Effector memory CD8-positive, alpha-beta T cell (primary cell): ENCODE measurements at regions not wholly inside any gene's neighbourhood (a gene's known extent, or its start where the extent isn't known, plus 50 kb on each side); places are given as distances from the start of the nearest gene placed in this dataset.

ENCODE experiments used
- ATAC-seq: fragments of 150-1000 bp; cut with Tn5 transposase; replicated peaks from 2 replicates; pipeline ENCODE4 v1.10.0; 2021; ENCODE audit warnings: mild to moderate bottlenecking, moderate library complexity
- DNase-seq, 3 experiments: peaks; one replicate each; pipeline ENCODE4 v3.0.0; 2021
- H3K27ac Mint-ChIP-seq, 2 donors: one replicate each; pipeline ENCODE4 v1.8.0; 2022; ENCODE audit warnings: mild to moderate bottlenecking in 2 of 2, mixed read lengths in 2 of 2, moderate library complexity in 2 of 2
- H3K27me3 Mint-ChIP-seq, 2 donors: one replicate each; pipeline ENCODE4 v1.8.0; 2022; ENCODE audit warnings: mixed read lengths in 2 of 2
- H3K36me3 Mint-ChIP-seq: one replicate; pipeline ENCODE4 v1.8.0; 2022; ENCODE audit warnings: mild to moderate bottlenecking, moderate library complexity, mixed read lengths; ENCODE audit not compliant: insufficient read depth
- H3K4me1 Mint-ChIP-seq, 2 donors: one replicate each; pipeline ENCODE4 v1.8.0; 2022; ENCODE audit warnings: low read depth in 2 of 2, mixed read lengths in 2 of 2
- H3K4me3 Mint-ChIP-seq, 2 donors: one replicate each; pipeline ENCODE4 v1.8.0; 2022; ENCODE audit warnings: mild to moderate bottlenecking in 2 of 2, mixed read lengths in 2 of 2, moderate library complexity in 2 of 2
- H3K9me3 Mint-ChIP-seq, 2 donors: one replicate each; pipeline ENCODE4 v1.8.0; 2022; ENCODE audit warnings: mixed read lengths in 2 of 2

GRCh38 chr13:109666656-109667055 is 119.7 kb downstream of the IRS2 start:
- no peak overlapping the region for H3K4me3 Mint-ChIP-seq
- DNase-seq (no peak), ATAC-seq (no peak)
- no peaks in the 10 kb centered on the region for H3K36me3 Mint-ChIP-seq
- H3K4me1 Mint-ChIP-seq, result no peaks in the 10 kb centered on the region
- H3K27ac Mint-ChIP-seq, result no peak overlapping the region
- H3K9me3 Mint-ChIP-seq, result peaks cover 0 to 8% of the 10 kb centered on the region in 2 donors
- H3K27me3 Mint-ChIP-seq, result peaks cover 0 to 6% of the 10 kb centered on the region in 2 donors

- H3K4me1 Mint-ChIP-seq, result no peaks in the 10 kb centered on the region
- no peak overlapping the region for H3K27ac Mint-ChIP-seq
- no peak for ATAC-seq
- peaks cover 0 to 12% of the 10 kb centered on the region in 2 donors for H3K9me3 Mint-ChIP-seq
- H3K36me3 Mint-ChIP-seq, result no peaks in the 10 kb centered on the region
- DNase-seq, result no peak
- H3K4me3 Mint-ChIP-seq, result no peak overlapping the region
- H3K27me3 Mint-ChIP-seq, result peaks cover 0 to 13% of the 10 kb centered on the region in 2 donors
Observed at GRCh38 chr13:109665781-109666249, 120.6 kb downstream of the IRS2 start.

GRCh38 chr13:109665240-109665639 is 121.1 kb downstream of the IRS2 start:
- H3K27ac Mint-ChIP-seq, result no peak overlapping the region

GRCh38 chr13:109657395-109657794 is 129.0 kb downstream of the IRS2 start:
- ATAC-seq (no peak), DNase-seq (no peak)
- Mint-ChIP-seq H3K27me3 (peaks cover 0 to 13% of the 10 kb centered on the region in 2 donors), H3K27ac (no peak overlapping the region), H3K36me3 (peaks cover 3% of the 10 kb centered on the region), H3K9me3 (peaks cover 0 to 15% of the 10 kb centered on the region in 2 donors), H3K4me3 (no peak overlapping the region), H3K4me1 (no peaks in the 10 kb centered on the region)

More at GRCh38 chr13:109665240-109665639, 121.1 kb downstream of the IRS2 start:
- DNase-seq (no peak), ATAC-seq (no peak)
- peaks cover 0 to 12% of the 10 kb centered on the region in 2 donors for H3K9me3 Mint-ChIP-seq
- no peaks in the 10 kb centered on the region for H3K36me3 Mint-ChIP-seq
- no peak overlapping the region for H3K4me3 Mint-ChIP-seq
- H3K27me3 Mint-ChIP-seq, result peaks cover 0 to 13% of the 10 kb centered on the region in 2 donors
- no peaks in the 10 kb centered on the region for H3K4me1 Mint-ChIP-seq

- Mint-ChIP-seq H3K36me3 (peaks cover 3% of the 10 kb centered on the region), H3K27ac (no peak overlapping the region), H3K9me3 (peaks cover 0 to 8% of the 10 kb centered on the region in 2 donors), H3K4me1 (no peaks in the 10 kb centered on the region), H3K27me3 (peaks cover 0 to 3% of the 10 kb centered on the region in 2 donors), H3K4me3 (no peak overlapping the region)
- ATAC-seq (no peak), DNase-seq (no peak)
Observed at GRCh38 chr13:109656206-109656605, 130.2 kb downstream of the IRS2 start.

- no peaks in the 10 kb centered on the region for H3K4me1 Mint-ChIP-seq
- DNase-seq (no peak), ATAC-seq (no peak)
- no peak overlapping the region for H3K27ac Mint-ChIP-seq
- peaks cover 0 to 8% of the 10 kb centered on the region in 2 donors for H3K9me3 Mint-ChIP-seq
- no peak overlapping the region for H3K4me3 Mint-ChIP-seq
- no peaks in the 10 kb centered on the region for H3K27me3 Mint-ChIP-seq
- H3K36me3 Mint-ChIP-seq, result peaks cover 3% of the 10 kb centered on the region
Observed at GRCh38 chr13:109655611-109656010, 130.8 kb downstream of the IRS2 start.

GRCh38 chr13:109655206-109655600 is 131.2 kb downstream of the IRS2 start:
- Mint-ChIP-seq H3K4me1 (no peaks in the 10 kb centered on the region), H3K27me3 (no peaks in the 10 kb centered on the region), H3K27ac (no peak overlapping the region), H3K36me3 (peaks cover 3% of the 10 kb centered on the region), H3K9me3 (peaks cover 0 to 8% of the 10 kb centered on the region in 2 donors), H3K4me3 (no peak overlapping the region)
- DNase-seq (no peak), ATAC-seq (no peak)

GRCh38 chr13:109654341-109655205 is 131.8 kb downstream of the IRS2 start:
- Mint-ChIP-seq H3K36me3 (peaks cover 3% of the 10 kb centered on the region), H3K27me3 (no peaks in the 10 kb centered on the region), H3K4me1 (no peaks in the 10 kb centered on the region), H3K4me3 (no peak overlapping the region), H3K27ac (no peak overlapping the region), H3K9me3 (peaks cover 0 to 8% of the 10 kb centered on the region in 2 donors)
- DNase-seq, result no peak
- ATAC-seq, result no peak

GRCh38 chr13:109652531-109652930 is 133.9 kb downstream of the IRS2 start:
- DNase-seq, result no peak
- H3K9me3 Mint-ChIP-seq, result peaks cover 0 to 8% of the 10 kb centered on the region in 2 donors
- H3K27me3 Mint-ChIP-seq, result no peaks in the 10 kb centered on the region
- no peak for ATAC-seq
- H3K27ac Mint-ChIP-seq, result no peak overlapping the region
- no peaks in the 10 kb centered on the region for H3K4me1 Mint-ChIP-seq
- no peak overlapping the region for H3K4me3 Mint-ChIP-seq
- peaks cover 3% of the 10 kb centered on the region for H3K36me3 Mint-ChIP-seq

- Mint-ChIP-seq H3K4me3 (no peak overlapping the region), H3K27me3 (no peaks in the 10 kb centered on the region), H3K4me1 (no peaks in the 10 kb centered on the region), H3K9me3 (peaks cover 0 to 6% of the 10 kb centered on the region in 2 donors), H3K36me3 (peaks cover 3% of the 10 kb centered on the region), H3K27ac (no peak overlapping the region)
- no peak for DNase-seq
- ATAC-seq, result no peak
Observed at GRCh38 chr13:109651854-109652253, 134.5 kb downstream of the IRS2 start.

GRCh38 chr13:109651311-109651710 is 135.1 kb downstream of the IRS2 start:
- Mint-ChIP-seq H3K27ac (no peak overlapping the region), H3K4me1 (no peaks in the 10 kb centered on the region), H3K36me3 (no peaks in the 10 kb centered on the region), H3K27me3 (no peaks in the 10 kb centered on the region), H3K9me3 (peaks cover 0 to 6% of the 10 kb centered on the region in 2 donors), H3K4me3 (no peak overlapping the region)
- DNase-seq (no peak), ATAC-seq (no peak)

GRCh38 chr13:109650861-109651260 is 135.5 kb downstream of the IRS2 start:
- Mint-ChIP-seq H3K27me3 (peaks cover 0 to 2% of the 10 kb centered on the region in 2 donors), H3K27ac (no peak overlapping the region), H3K4me3 (no peak overlapping the region), H3K4me1 (no peaks in the 10 kb centered on the region), H3K9me3 (peaks cover 0 to 8% of the 10 kb centered on the region in 2 donors), H3K36me3 (no peaks in the 10 kb centered on the region)
- DNase-seq (no peak), ATAC-seq (no peak)

GRCh38 chr13:109649713-109650112 is 136.7 kb downstream of the IRS2 start:
- no peak overlapping the region for H3K27ac Mint-ChIP-seq
- no peaks in the 10 kb centered on the region for H3K36me3 Mint-ChIP-seq
- peaks cover 0 to 10% of the 10 kb centered on the region in 2 donors for H3K27me3 Mint-ChIP-seq
- no peaks in the 10 kb centered on the region for H3K4me1 Mint-ChIP-seq
- H3K4me3 Mint-ChIP-seq, result no peak overlapping the region
- ATAC-seq, result no peak
- H3K9me3 Mint-ChIP-seq, result peaks cover 0 to 7% of the 10 kb centered on the region in 2 donors
- DNase-seq, result no peak

GRCh38 chr13:109647699-109648098 is 138.7 kb downstream of the IRS2 start:
- Mint-ChIP-seq H3K4me3 (no peak overlapping the region), H3K9me3 (peaks cover 0 to 5% of the 10 kb centered on the region in 2 donors), H3K27me3 (peaks cover 0 to 10% of the 10 kb centered on the region in 2 donors), H3K27ac (no peak overlapping the region), H3K4me1 (no peaks in the 10 kb centered on the region), H3K36me3 (no peaks in the 10 kb centered on the region)
- ATAC-seq (no peak), DNase-seq (no peak)
